Epithelial cell of esophagus (primary cell): ENCODE measurements at regions not wholly inside any gene's neighbourhood (a gene's known extent, or its start where the extent isn't known, plus 50 kb on each side); places are given as distances from the start of the nearest gene placed in this dataset.

ENCODE experiments used
- DNase-seq: peaks from one replicate; pipeline ENCODE4 v3.0.0; 2010; ENCODE audit warnings: low read depth
- H3K4me3 ChIP-seq: 2 replicates; pipeline ENCODE4 v1.5.1; 2011; ENCODE audit warnings: mild to moderate bottlenecking, low read length, control low read depth
- CTCF ChIP-seq: IDR thresholded peaks from 2 replicates; pipeline ENCODE4 v1.5.1; 2011; ENCODE audit warnings: low read depth, mild to moderate bottlenecking, low read length, control low read depth, inconsistent platforms; ENCODE audit not compliant: insufficient read depth; ENCODE audit errors: missing control alignments

GRCh38 chrX:805103-805670 lies 174.6 kb downstream of the SHOX start:
- no peak for TF ChIP-seq CTCF
- H3K4me3 ChIP-seq = no peak overlapping the region
- DNase-seq = no peak

- DNase-seq = no peak
- TF ChIP-seq CTCF = no peak
- H3K4me3 ChIP-seq = no peak overlapping the region
Measured at GRCh38 chrX:802846-803245, 172.3 kb downstream of the SHOX start.

GRCh38 chrX:799808-800207 lies 169.2 kb downstream of the SHOX start:
- H3K4me3 ChIP-seq = no peak overlapping the region
- no peak for DNase-seq
- no peak for TF ChIP-seq CTCF

- DNase-seq = no peak
- no peak for TF ChIP-seq CTCF
- no peak overlapping the region for H3K4me3 ChIP-seq
Measured at GRCh38 chrX:794311-794710, 163.7 kb downstream of the SHOX start.

GRCh38 chrX:793216-793770 lies 162.7 kb downstream of the SHOX start:
- DNase-seq = no peak
- no peak for TF ChIP-seq CTCF
- no peak overlapping the region for H3K4me3 ChIP-seq

- no peak for DNase-seq
- H3K4me3 ChIP-seq = no peak overlapping the region
- TF ChIP-seq CTCF = no peak
Measured at GRCh38 chrX:791479-792034, 161.0 kb downstream of the SHOX start.
